GM21786 (cell line): ENCODE measurements at regions not wholly inside any gene's neighbourhood (a gene's known extent, or its start where the extent isn't known, plus 50 kb on each side); places are given as distances from the start of the nearest gene placed in this dataset.
"Not testable (repeated sequence)": the region's sequence is repeated elsewhere in the genome, so short reads cannot be mapped to it uniquely, and the experiment has no call there.

ENCODE experiments used
- ATAC-seq: cut with Tn5 transposase; IDR thresholded peaks from one replicate; pipeline ENCODE4 v1.9.1; 2021; ENCODE audit not compliant: unreplicated experiment

DNA sequence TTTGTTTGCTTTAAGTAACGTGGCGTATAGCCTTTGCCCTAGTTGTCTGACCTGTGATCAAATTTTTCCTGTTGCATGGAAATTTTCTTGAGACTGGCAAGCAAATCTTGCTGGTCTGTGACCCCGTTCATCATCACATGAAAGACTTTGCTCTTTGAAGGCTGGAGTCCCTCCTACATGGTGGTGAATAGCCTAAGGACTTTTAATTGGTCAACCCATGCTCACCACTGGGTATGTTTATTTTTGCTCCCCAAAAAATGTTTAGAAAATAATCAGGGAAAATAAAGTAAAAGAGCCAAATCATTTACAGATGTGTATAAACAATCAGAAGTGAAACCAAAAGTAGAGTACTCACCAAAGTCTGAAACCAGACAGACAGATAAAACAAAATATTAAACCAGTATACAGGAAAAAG, 1075.3 kb upstream of the ALCAM start:
- ATAC-seq, result peak; percentile 78

DNA sequence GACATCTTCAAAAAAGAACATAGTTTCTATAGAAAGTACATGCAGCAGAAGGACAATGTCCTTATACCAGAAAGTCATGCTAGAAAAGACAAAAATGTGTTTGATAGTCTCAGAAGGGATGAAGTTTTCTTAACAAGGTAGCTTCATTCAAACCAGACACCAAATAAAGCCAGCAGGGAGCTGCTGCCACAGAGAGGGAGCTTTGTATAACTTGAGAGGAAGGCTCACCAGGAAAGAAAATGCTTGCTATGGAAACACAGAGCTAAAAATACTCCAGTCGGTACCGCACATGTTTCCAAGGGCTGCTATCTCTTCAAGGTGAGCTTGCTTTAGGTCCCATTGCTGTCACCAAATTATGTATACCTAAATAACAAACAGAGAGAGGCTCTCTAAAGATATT, 1074.8 kb upstream of the ALCAM start:
- peak; percentile 37 for ATAC-seq

DNA sequence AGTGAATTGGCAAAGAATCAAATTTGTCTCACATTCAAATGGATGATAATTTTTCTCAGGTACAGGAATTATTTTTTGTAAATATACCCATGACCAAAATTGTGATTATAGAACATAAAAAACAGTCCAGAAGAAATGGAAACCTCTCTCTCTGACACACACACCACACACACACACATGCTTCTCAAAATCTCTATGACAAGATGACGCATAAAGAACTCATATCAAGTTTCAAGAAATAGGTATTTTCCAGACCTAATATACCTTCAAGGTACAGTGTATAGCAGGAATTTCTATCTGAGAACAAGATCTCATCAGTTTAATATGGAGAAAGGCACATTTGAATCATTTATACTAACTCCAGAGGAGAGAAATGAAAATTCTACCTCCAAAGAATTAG, 1069.1 kb upstream of the ALCAM start:
- no peak for ATAC-seq

DNA sequence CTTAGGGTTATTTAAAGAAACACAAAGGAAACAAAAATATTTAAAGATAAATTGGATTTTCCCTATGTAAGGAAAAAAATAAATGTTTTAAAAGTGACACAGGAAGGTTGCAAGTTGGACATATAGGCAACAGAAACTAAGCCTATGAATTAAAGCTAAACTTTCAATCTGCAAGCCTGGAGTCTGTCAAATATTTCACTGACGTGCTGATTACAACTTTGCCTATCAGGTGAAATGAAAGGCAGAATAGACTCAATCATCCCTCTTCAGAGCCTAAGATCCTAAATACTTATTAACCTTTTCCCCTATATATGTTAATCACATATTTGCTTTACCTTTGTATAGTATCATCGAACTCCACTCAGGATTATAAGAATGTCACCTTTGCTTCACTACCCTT, 1068.0 kb upstream of the ALCAM start:
- no peak for ATAC-seq

- ATAC-seq, result no peak
Measured at GRCh38 chr3:104316118-104316517, 1050.6 kb upstream of the ALCAM start.

DNA sequence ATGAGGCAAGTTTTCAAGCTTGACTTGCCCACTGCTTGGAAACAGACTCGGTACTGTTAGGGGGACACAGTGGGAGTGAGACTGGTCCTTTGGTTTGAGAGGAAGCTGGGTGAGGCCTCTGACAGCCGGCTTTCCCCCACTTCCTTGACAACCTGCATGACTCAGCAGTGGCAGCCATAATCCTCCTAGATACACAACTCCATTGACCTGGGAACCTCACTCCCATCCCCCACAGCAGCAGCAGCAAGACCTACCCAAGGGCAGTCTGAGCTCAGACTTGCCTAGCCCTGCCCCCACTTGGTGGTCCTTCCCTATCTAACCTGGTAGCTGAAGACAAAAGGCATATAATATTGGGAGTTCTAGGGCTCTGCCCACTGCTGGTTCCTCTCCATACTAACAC, 1043.5 kb upstream of the ALCAM start:
- no peak for ATAC-seq

GRCh38 chr3:104347291-104347690, 1019.4 kb upstream of the ALCAM start:
- no peak for ATAC-seq

DNA sequence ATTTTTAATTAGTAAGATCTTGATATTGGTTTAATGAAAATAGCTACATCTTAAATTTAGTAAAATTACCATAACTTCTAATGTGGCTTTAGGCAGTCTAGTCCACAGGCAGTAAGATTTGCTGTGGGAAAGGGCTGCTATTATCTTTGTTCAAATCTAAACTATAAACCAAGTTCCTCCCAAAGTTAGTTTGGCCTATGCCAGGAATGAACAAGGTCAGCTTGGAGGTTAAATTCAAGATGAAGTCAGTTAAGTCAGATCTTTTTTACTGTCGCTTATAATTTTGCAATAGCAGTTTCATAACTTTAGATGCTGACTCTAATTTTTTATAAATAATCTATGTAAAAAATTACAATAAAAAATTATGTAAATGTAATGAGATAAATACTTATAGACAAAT, 1016.9 kb upstream of the ALCAM start:
- no peak for ATAC-seq

- ATAC-seq, result no peak
Measured at GRCh38 chr3:104353951-104354350, 1012.8 kb upstream of the ALCAM start.

DNA sequence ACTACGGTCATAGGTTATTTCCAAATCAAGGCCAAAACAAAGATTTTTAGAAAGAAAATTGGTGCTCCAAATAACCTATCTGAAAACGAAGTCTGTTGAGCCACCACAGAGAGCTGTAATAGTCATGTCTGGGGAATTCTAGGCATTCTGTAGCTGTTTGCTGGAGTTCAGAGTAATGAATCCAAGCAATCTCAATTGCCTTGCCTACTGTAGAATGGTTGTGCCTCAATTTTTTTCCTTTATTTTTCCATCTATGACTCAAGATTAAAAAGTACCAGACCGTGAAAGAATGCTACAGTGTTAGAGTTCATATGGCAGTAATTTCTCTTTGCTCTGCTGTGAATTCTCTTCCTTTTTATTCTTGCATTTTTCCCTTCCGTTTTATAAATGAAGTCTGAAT, 1007.2 kb upstream of the ALCAM start:
- no peak for ATAC-seq

DNA sequence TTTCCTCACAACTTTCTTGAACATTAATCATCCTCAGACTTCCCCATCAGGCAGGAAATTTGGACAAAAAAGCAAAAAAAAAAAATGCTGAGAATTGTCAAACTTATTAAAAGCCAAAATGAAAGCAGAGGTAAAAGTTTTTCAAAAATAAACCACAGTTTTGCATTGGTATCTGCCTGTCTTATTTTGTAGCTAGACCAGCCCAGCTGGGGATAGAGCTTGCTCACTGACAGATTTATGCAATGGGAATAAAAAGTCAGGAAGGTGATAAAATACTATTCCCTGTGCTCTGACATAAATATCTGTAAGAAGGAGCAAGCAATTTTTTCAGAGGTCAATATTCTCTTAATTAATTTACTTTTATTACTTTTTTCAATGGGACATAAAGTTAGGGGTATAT, 1006.7 kb upstream of the ALCAM start:
- ATAC-seq, result no peak

DNA sequence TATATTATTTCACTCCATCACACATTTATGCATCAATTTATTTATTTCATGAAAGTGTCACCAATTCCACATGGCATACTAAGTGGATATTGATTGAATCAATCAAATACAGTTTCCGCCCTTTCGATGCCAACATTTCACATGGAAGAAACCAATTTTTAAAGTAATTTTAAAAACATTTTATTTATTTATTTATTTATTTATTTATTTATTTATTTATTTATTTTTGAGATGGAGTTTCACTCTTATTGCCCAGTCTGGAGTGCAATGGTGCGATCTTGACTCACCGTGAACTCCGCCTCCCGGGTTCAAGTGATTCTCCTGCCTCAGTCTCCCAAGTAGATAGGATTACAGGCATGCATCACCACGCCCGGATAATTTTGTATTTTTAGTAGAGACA, 1005.0 kb upstream of the ALCAM start:
- ATAC-seq, result not testable (repeated sequence)

- ATAC-seq, result no peak
Measured at GRCh38 chr3:104362319-104362718, 1004.4 kb upstream of the ALCAM start.

DNA sequence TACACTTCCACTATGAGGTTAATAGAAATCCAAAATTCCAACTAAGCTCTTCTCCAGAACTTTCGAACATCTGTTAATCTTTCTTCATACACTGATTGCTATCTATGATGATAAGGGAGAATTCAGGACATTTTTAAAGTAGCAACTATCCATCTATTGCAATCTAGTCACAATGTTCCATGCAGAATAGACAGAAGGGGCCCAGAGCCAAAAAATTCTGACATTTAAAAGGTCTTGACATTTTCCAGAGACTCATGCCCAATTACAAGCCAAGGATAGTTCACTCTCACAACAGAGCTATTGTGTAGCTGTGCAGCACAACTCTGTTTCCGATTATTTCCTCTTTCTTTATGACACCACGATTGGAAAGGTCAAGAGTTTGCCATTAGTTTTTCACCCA, 999.7 kb upstream of the ALCAM start:
- no peak for ATAC-seq

- no peak for ATAC-seq
Measured at GRCh38 chr3:104368760-104369159, 997.9 kb upstream of the ALCAM start.

GRCh38 chr3:104385421-104385820, 981.3 kb upstream of the ALCAM start:
- no peak for ATAC-seq

- no peak for ATAC-seq
Measured at GRCh38 chr3:104388619-104389018, 978.1 kb upstream of the ALCAM start.

DNA sequence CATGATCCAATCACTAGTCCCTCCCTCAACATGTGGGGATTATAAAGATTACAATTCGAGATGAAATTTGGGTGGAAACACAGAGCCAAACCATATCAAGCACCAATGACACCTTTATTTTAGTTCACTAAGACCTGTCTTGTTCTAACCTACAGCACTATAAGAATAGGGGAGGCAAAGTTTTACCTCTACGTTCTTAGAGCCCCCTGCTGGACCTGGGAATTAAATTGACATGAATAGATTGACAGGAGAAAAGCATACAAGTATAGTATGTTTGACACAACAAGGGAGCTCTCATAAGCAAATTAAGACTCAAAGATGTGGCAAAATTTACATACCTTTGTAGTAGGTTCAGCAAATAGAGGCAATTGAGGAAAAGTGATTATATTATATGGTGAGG, 974.4 kb upstream of the ALCAM start:
- ATAC-seq, result no peak

GRCh38 chr3:104396974-104397669, 969.6 kb upstream of the ALCAM start:
- no peak for ATAC-seq

DNA sequence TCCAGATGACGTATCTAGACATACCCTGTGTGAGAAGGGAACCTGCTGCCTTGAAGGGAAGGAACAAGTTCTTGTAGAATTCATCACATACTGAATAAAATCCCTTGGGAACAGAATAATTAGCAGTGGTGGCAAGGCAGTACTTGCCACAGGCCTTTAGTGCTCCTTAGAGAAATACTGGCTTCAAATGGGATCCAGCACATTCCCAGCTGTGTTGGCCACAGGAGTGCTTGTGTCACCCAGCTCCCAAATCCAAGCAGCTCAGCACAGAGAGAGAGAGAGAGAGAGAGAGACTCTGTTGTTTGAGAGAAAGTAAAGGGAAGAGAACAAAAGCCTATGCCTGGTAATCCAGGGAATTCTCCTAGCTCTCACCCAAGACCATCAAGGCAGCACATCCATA, 969.0 kb upstream of the ALCAM start:
- no peak for ATAC-seq

- ATAC-seq, result no peak
Measured at GRCh38 chr3:104402902-104403301, 963.8 kb upstream of the ALCAM start.

- no peak for ATAC-seq
Measured at GRCh38 chr3:104411757-104412156, 955.0 kb upstream of the ALCAM start.
